Progenitor cell of endocrine pancreas (in vitro differentiated cells): ENCODE measurements at regions not wholly inside any gene's neighbourhood (a gene's known extent, or its start where the extent isn't known, plus 50 kb on each side); places are given as distances from the start of the nearest gene placed in this dataset.

Experiments
- DNase-seq: peaks from one replicate; pipeline ENCODE4 v3.0.0; 2021; ENCODE audit warnings: low spot score; ENCODE audit not compliant: unreplicated experiment
- H3K27ac Mint-ChIP-seq: 2 replicates; pipeline ENCODE4 v1.8.0; 2021; ENCODE audit warnings: mild to moderate bottlenecking, moderate library complexity, mixed read lengths
- H3K27me3 Mint-ChIP-seq: 2 replicates; pipeline ENCODE4 v1.8.0; 2021; ENCODE audit warnings: mixed read lengths
- H3K36me3 Mint-ChIP-seq: 2 replicates; pipeline ENCODE4 v1.8.0; 2022; ENCODE audit warnings: mixed read lengths; ENCODE audit not compliant: insufficient read depth
- H3K4me1 Mint-ChIP-seq: 2 replicates; pipeline ENCODE4 v1.8.0; 2021; ENCODE audit warnings: low read depth, mixed read lengths
- H3K4me3 Mint-ChIP-seq: 2 replicates; pipeline ENCODE4 v1.8.0; 2021; ENCODE audit warnings: low read depth, mild to moderate bottlenecking, moderate library complexity, mixed read lengths
- H3K9me3 Mint-ChIP-seq: 2 replicates; pipeline ENCODE4 v1.8.0; 2021; ENCODE audit warnings: low read depth, mixed read lengths
- TF ChIP-seq, protein P1 (sequence below): fragments of 200-600 bp; sonication (generic); IDR thresholded peaks from one replicate; pipeline ENCODE4 v1.5.0; 2021; ENCODE audit warnings: antibody characterized with exemption, mild to moderate bottlenecking; ENCODE audit not compliant: unreplicated experiment

DNA sequence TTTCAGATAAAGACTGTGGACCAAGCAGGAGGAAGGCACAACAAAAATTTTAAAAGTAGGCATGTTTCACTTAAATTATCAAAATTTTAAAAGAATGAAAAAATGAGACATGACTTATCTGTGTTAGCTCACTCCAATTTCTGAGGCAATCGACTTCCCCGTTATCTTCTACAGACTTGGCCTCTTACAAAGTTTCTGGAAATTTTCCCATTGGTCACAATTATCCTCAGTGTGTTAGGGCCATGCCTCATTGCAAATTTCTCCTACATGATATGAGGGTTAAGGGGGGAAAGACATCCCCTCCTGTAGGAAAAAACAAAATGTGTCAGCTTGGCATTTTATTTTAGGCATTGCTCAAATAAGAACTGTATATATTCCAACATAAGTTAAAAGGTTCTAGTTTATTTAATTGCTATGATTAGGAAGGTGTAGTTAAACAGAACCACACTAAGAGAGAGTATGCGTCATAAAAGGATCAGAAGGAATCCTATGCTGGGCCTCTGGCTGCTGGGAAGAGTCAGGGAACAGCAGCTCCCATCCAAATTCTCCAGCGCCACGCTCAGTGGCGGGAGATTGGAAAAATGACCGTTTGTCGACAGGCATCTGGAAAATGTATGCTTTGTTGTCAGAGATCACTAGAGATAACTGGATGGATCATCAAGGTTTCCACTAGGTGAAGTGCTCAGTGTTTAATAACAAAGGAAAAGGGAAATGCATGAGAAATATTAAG lies 463.6 kb upstream of the NR2F2 start:
- H3K4me1 Mint-ChIP-seq = no peaks in the 10 kb centered on the region
- TF ChIP-seq, protein P1, sequence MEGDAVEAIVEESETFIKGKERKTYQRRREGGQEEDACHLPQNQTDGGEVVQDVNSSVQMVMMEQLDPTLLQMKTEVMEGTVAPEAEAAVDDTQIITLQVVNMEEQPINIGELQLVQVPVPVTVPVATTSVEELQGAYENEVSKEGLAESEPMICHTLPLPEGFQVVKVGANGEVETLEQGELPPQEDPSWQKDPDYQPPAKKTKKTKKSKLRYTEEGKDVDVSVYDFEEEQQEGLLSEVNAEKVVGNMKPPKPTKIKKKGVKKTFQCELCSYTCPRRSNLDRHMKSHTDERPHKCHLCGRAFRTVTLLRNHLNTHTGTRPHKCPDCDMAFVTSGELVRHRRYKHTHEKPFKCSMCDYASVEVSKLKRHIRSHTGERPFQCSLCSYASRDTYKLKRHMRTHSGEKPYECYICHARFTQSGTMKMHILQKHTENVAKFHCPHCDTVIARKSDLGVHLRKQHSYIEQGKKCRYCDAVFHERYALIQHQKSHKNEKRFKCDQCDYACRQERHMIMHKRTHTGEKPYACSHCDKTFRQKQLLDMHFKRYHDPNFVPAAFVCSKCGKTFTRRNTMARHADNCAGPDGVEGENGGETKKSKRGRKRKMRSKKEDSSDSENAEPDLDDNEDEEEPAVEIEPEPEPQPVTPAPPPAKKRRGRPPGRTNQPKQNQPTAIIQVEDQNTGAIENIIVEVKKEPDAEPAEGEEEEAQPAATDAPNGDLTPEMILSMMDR = no peak
- H3K36me3 Mint-ChIP-seq = no peaks in the 10 kb centered on the region
- no peak for DNase-seq
- no peak overlapping the region for H3K27ac Mint-ChIP-seq
- H3K4me3 Mint-ChIP-seq = no peak overlapping the region
- H3K9me3 Mint-ChIP-seq = no peaks in the 10 kb centered on the region
- peaks cover 6% of the 10 kb centered on the region for H3K27me3 Mint-ChIP-seq

DNA sequence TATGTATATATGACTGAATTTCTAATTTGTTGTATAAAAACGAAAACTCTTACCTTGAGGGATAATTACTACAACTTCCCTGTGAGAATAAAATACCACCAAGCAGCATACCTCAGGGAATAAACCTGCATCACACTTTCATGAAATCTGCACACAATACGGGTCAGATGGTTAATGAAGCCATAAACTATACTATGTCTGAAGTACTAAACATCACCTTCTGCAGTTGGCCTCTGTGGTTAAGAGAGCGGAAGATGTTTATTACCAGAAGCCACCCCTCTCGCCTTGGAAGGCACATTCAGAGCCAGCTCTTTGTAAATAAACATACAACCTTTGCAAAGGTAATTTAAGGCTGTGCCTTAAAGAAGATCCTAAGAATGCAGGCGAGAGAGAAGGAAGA lies 462.1 kb upstream of the NR2F2 start:
- TF ChIP-seq, protein P1 = no peak
- H3K36me3 Mint-ChIP-seq = no peaks in the 10 kb centered on the region
- H3K27ac Mint-ChIP-seq = no peak overlapping the region
- H3K27me3 Mint-ChIP-seq = no peaks in the 10 kb centered on the region
- H3K4me3 Mint-ChIP-seq = no peak overlapping the region
- H3K9me3 Mint-ChIP-seq = no peaks in the 10 kb centered on the region
- H3K4me1 Mint-ChIP-seq = no peaks in the 10 kb centered on the region
- DNase-seq = no peak

DNA sequence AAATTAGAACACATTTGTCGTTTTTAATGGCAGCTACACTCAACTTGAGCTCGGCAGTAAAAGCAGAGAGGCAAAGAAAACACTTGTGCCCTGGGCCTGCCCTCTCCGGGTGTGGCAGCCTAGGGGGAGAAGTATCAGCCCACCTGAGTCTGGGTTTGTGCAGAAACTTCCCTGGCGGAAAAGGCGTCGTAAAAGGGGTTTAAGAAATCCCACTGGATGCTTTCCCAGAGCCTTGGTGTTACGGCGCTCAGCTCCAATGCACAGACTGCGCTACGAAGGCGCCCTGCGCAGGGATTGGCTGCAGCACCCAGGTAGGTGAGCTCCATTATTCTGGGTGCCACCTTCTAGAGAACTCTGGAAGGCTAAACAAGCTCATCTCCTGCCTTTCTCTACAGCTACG lies 461.5 kb upstream of the NR2F2 start:
- Mint-ChIP-seq H3K36me3 (no peaks in the 10 kb centered on the region), H3K4me3 (no peak overlapping the region), H3K9me3 (no peaks in the 10 kb centered on the region), H3K4me1 (no peaks in the 10 kb centered on the region), H3K27me3 (no peaks in the 10 kb centered on the region), H3K27ac (no peak overlapping the region)
- no peak for DNase-seq
- TF ChIP-seq, protein P1 = no peak

DNA sequence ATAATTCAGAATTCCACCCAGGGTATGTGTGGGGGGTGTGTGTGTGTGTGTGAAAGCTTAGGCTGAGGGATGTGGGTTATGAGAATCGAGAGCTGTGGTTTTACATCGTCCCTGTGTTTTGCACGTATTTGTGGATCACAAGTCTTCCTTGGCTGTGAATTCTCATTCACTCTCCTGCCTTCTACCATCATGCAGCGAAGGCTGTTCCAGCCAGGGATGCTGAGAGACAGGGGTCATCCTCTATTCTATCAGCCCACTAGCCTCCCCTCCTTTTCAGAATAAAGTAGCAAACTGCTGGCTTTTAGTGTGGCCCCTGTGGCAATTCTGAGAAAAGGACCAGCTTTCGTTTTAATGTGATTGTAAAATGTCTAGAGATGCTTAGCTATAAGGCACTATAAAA lies 460.6 kb upstream of the NR2F2 start:
- Mint-ChIP-seq H3K27me3 (no peaks in the 10 kb centered on the region), H3K4me1 (no peaks in the 10 kb centered on the region), H3K4me3 (no peak overlapping the region), H3K36me3 (no peaks in the 10 kb centered on the region), H3K9me3 (no peaks in the 10 kb centered on the region), H3K27ac (no peak overlapping the region)
- TF ChIP-seq, protein P1 = no peak
- no peak for DNase-seq

DNA sequence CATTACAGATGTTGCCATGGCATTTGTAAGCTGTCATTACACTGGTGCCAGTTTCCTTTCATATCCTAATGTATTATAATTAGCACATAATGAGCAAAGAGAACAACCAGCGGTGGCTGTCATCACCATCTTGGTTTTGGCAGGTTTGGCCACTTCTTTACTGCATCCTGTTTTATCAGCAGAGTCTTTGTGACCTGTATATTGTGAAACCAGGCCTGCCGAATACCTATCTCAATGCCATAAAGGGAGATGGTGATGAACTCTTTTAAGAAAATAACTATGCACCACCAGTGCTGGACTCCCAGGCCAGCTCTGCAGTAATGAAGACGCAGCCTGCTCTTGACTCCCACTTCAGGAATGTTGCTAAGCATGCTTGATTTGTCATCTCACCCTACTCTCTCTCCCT lies 458.1 kb upstream of the NR2F2 start:
- H3K36me3 Mint-ChIP-seq = no peaks in the 10 kb centered on the region
- H3K27me3 Mint-ChIP-seq = no peaks in the 10 kb centered on the region
- H3K4me1 Mint-ChIP-seq = no peaks in the 10 kb centered on the region
- no peak overlapping the region for H3K4me3 Mint-ChIP-seq
- TF ChIP-seq, protein P1 = no peak
- DNase-seq = no peak
- H3K9me3 Mint-ChIP-seq = no peaks in the 10 kb centered on the region
- no peak overlapping the region for H3K27ac Mint-ChIP-seq
